ENCODE measurements at regions not wholly inside any gene's neighbourhood (a gene's known extent, or its start where the extent isn't known, plus 50 kb on each side); places are given as distances from the start of the nearest gene placed in this dataset.
"Not testable (repeated sequence)": the region's sequence is repeated elsewhere in the genome, so short reads cannot be mapped to it uniquely, and the experiment has no call there.

DNA sequence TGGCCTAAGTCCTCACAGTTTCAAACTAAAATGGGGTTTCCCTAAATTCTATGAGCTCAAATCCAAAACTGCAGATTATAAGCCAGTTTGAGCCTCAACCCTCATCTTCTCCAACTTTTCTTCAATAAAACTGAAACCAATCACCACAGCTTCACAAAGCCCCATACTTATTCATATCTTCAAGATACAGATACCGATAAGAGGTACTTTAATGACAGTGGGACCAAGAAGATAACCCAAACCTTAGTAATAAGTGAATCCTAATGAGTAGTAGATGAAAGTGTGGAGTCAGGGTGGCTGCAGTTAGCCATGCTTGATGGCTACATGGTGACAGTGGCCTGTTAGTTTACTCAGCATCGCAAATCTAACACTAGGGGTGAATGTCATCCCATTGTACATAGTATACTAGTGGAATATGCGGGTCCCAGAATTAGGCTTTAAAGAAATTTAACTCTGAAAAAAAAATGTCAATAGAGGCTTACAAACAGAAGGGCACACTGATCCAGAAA, 395.8 kb upstream of the PHF14 start:
- no peak for DNase-seq (ENCODE audit: low read depth, low spot score)

DNA sequence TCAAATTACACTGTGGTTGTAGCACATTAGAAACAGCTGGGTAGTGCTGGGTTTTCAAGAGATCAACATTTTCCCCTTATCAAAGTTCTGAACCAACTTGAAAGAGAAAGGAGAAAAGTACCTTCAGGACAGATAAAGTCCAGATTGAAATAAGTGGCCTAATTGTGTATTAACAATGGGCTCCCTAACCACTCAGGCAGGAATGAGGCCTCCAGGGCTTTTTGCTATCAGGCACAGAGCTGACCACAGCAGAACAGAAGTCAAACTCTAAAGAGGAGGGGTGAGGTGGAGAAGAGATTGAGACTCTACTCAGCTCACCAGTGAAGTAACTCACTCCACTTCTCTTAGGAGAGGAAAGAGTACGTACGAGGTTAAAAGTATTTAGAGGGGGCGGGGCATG, 394.1 kb upstream of the PHF14 start:
- peak; percentile 88 for DNase-seq (ENCODE audit: low read depth, low spot score)

DNA sequence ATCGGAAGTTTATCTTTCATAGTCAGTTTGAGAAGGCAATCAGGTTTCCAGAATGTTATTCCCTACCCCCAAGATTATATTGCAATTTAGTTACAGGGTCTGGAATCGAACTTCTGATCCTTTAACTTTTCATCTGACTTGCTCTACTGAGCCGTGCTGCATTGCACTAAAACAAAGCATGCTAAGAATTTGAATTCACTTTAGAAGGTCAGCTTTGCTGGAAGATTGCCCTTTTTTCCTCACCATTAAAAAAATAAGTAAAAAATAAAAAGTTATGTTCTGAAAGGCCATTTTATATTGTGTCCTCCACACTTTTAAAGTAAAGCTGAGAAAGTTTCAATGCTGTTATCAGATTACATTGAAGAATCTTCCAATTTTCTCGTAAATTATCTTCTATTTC, 388.8 kb upstream of the PHF14 start:
- DNase-seq (ENCODE audit: low read depth, low spot score), result no peak

- DNase-seq (ENCODE audit: low read depth, low spot score), result no peak
Measured at GRCh38 chr7:10588084-10588483, 385.6 kb upstream of the PHF14 start.

GRCh38 chr7:10592604-10593003, 381.1 kb upstream of the PHF14 start:
- no peak for DNase-seq (ENCODE audit: low read depth, low spot score)

DNA sequence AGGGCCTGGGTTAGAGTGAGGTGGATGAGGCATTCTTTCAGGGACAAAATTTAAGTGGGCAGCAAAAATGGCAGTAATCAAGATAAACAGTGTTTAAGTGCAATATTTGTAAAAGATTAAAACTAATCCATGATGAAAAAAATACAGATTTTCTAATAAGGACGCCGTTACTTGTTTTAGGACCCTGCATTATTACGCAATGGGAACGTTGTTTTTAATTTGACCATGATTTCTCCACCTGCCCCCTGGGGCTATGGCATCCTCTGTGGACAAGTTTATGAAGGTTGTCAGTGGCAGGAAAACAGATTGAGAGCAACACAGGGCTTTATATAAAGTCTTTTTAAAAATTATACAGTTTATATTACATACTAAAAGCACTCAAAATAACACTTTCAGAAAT, 380.6 kb upstream of the PHF14 start:
- DNase-seq (ENCODE audit: low read depth, low spot score), result no peak

DNA sequence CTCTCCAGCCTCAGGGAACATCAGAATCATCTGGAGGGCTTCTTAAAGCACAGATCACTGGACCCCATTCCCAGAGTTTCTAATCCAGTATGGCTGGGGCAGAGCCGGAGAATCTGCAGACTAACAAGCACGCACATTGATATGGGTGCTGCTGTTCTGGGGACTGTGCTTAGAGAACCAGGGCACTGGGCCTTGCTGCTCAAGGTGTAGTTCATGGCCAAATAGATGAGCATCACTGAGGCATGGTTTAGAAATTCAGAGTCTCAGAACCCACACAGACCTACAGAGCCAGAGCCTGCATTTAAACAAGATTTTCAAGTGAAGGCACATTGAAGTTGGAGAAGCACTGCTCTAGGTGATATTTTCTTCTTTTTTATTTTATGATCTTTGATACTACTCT, 376.8 kb upstream of the PHF14 start:
- DNase-seq (ENCODE audit: low read depth, low spot score), result no peak

GRCh38 chr7:10604128-10604527, 369.5 kb upstream of the PHF14 start:
- DNase-seq (ENCODE audit: low read depth, low spot score), result no peak

GRCh38 chr7:10612950-10613349, 360.7 kb upstream of the PHF14 start:
- DNase-seq (ENCODE audit: low read depth, low spot score), result no peak

DNA sequence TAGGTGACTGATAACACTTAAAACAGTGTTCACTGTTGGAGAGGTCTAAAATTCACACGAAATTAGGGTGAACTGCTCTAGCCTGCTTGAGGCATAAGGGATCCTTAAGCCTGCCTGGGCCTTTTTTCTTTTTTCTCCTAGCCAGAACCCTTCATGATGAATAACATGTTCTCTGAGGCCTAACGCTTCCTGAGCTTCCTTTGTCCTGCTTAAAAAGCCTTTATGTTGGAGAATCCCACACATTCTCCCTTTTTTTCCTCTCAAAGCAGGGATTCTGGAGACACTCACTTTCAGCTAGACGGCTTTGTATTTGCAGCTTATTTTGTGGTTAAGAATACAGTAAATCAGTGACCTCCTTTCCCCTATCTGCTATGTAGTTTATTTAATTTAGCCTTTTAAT, 354.7 kb upstream of the PHF14 start:
- DNase-seq (ENCODE audit: low read depth, low spot score), result no peak

DNA sequence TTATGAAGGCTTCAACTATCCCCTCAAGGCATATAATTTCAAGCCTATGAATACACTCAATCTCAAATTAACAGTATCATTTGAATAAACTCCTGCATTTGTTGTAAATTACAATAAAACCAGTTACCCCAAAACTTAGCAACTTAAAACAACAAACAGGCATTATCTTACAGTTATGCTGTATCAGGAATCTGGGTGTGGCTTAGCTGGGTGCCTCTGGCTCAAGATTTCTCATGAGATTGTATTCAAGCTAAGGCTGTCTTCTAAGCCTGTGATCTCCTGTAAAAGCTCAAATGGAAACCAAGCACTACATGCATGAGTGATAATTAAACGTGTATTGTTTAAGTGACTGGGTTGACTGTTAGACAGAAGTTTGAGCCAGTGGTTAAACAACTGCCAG, 341.0 kb upstream of the PHF14 start:
- DNase-seq (ENCODE audit: low read depth, low spot score), result no peak

- no peak for DNase-seq (ENCODE audit: low read depth, low spot score)
Measured at GRCh38 chr7:10634239-10634638, 339.4 kb upstream of the PHF14 start.

DNA sequence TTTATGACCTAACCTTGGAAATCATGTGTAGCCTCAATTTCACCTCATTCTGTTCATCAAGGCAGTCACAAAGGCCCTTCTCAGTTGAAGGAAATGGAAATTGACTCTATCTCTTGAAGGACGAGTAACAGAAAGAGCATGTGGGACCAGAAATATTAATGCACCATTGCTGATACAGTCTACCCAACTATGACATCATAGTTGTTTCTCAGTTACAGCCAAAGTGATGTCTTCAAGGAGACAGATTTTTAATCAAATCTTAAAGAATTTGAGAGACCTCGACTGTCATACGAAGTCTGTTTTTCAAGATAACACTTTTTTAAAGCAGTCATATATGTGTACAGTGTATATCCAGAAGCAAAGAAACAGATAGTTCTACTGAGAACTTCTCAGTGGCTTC, 335.7 kb upstream of the PHF14 start:
- no peak for DNase-seq (ENCODE audit: low read depth, low spot score)

DNA sequence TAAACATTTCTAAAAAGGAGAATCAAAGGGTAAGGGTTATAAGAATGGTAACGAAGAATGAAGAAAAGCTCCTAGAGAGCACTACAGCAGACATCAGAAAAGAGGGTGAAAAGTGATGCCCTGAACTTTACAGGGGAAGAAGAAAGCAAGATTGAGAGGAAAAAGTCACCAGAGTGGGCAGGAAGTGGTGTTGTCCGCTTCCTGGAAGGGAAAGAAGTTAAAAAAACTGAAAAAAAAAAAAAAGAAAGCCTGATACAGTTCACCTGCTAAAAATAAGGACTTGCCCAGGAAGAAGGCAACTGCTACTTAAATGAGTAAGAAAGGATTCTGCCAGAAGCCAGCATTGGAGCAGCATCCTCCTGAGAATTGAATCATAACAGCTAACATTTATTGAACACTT, 330.1 kb upstream of the PHF14 start:
- DNase-seq (ENCODE audit: low read depth, low spot score), result no peak

DNA sequence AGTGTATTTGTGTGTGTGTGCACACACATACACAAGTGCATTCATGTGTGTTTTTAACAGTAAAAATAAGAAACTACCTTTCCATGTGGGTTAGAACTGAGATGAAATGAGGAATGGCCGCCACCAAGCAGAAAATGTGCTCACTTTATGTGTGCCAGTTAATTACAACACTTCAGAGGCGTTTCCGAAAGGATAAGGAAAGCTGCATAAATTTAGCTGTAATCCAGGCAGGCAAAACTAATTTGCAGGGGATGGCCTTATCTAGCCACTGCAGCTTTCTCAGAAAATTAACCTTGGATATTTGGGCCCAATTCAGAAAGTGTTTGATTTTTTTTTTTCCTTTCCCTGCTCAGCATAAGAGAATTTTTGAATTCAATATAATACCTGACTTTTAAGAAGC, 328.8 kb upstream of the PHF14 start:
- no peak for DNase-seq (ENCODE audit: low read depth, low spot score)

- no peak for DNase-seq (ENCODE audit: low read depth, low spot score)
Measured at GRCh38 chr7:10646194-10646593, 327.5 kb upstream of the PHF14 start.

DNA sequence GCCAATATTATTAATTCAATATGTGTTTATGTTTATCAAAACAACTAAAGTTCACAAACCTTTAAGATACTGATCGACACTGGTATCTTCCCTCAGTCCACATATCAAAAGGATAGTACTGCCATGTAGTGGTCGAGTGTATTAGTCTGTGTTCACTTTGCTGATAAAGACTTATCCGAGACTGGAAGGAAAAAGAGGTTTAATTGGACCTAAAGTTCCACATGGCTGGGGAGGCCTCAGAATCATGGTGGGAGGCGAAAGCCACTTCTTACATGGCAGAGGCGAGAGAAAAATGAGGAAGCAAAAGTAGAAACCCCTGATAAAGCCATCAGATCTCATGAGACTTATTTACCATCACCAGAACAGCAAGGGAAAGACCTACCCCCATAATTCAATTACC, 325.4 kb upstream of the PHF14 start:
- DNase-seq (ENCODE audit: low read depth, low spot score), result no peak

- DNase-seq (ENCODE audit: low read depth, low spot score), result not testable (repeated sequence)
Measured at GRCh38 chr7:10649120-10649519, 324.6 kb upstream of the PHF14 start.

DNA sequence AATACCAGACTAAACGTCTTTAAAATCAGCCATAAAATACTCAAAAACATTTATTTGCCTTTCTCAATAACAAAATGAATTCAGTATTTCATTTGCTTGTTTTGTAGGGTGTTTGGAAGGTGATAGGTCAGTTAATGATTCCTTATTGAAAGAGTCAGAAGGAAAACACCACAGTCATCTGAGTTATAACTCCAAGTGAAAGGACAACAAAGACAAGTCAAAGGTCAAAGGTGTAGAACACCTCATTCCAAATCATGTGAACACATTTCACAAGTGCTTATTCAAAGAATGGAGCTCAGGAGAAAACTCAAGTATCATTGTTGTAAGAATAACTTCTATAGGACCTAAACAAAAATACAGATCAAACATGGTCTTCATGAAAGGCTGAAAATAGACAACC, 318.6 kb upstream of the PHF14 start:
- DNase-seq (ENCODE audit: low read depth, low spot score), result no peak

- no peak for DNase-seq (ENCODE audit: low read depth, low spot score)
Measured at GRCh38 chr7:10657201-10657600, 316.5 kb upstream of the PHF14 start.

GRCh38 chr7:10657837-10658236, 315.8 kb upstream of the PHF14 start:
- DNase-seq (ENCODE audit: low read depth, low spot score), result no peak

DNA sequence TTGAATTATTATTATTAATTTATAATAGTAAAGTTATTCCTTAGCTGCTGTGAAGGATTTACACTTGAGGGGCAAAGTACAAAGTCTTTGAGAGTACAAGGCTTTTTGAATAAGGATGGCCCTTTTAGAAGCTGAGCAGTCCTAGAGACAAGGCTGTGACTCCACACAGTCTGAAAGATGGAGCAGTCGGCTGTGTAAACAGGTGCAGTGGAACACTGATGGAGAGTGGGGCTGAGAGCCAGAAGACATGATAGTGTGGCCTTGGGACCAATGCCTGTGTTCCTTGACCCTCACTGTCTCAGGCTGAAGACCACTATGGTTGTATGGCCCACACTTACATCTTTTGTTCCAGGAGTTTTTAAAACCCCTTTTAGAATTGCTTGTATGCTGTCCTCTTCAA, 311.2 kb upstream of the PHF14 start:
- DNase-seq (ENCODE audit: low read depth, low spot score), result no peak

- no peak for DNase-seq (ENCODE audit: low read depth, low spot score)
Measured at GRCh38 chr7:10662982-10663884, 310.4 kb upstream of the PHF14 start.

- peak; percentile 47 for DNase-seq (ENCODE audit: low read depth, low spot score)
Measured at GRCh38 chr7:10672186-10672585, 301.5 kb upstream of the PHF14 start.
